GM12874 (cell line): ENCODE measurements at regions not wholly inside any gene's neighbourhood (a gene's known extent, or its start where the extent isn't known, plus 50 kb on each side); places are given as distances from the start of the nearest gene placed in this dataset.

ENCODE experiments used
- CTCF ChIP-seq: IDR thresholded peaks from 2 replicates; pipeline ENCODE4 v1.5.1; 2011; ENCODE audit warnings: low read depth, mild to moderate bottlenecking, control low read depth, low read length, moderate library complexity; ENCODE audit not compliant: insufficient read depth

- TF ChIP-seq CTCF, result no peak
Observed at GRCh38 chr6:164130585-164130984, 716.1 kb downstream of the QKI start.

DNA sequence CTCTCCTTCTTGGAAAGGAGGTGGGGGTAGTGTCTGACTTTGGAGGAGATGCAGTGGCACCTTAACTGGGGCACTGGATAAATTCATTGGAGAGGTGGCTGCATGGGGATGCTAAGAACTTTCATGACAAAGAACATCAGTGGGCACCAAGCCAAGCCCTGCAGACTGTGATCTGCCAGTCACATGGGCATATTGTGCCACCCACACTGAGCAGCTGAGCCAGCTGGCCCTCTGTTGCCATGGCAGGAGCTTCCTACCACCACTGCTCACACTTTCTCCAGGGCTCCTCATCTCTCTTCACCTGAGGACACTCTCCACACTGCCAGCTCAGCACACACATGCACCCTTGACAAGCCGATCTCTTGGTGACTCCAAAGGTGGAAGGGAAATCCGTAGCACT, 715.6 kb downstream of the QKI start:
- TF ChIP-seq CTCF, result no peak

- TF ChIP-seq CTCF, result no peak
Observed at GRCh38 chr6:164129218-164129617, 714.7 kb downstream of the QKI start.

DNA sequence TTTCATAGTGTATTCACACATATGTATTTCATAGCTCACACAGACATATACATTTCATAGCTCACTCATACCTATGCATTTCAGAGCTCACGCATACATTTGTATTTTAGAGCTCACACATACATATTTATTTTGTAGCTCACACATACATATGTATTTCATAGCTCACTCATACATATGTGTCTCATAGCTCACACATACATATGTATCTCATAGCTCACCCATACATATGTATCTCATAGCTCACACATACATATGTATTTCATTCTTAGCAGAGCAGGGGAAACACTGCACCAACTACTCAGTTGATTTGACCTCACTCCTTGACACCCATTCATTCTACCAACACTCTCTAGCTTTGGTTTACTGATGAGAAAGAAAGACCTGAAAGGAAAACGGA, 713.6 kb downstream of the QKI start:
- TF ChIP-seq CTCF, result no peak

GRCh38 chr6:164124986-164125385, 710.5 kb downstream of the QKI start:
- TF ChIP-seq CTCF, result no peak

DNA sequence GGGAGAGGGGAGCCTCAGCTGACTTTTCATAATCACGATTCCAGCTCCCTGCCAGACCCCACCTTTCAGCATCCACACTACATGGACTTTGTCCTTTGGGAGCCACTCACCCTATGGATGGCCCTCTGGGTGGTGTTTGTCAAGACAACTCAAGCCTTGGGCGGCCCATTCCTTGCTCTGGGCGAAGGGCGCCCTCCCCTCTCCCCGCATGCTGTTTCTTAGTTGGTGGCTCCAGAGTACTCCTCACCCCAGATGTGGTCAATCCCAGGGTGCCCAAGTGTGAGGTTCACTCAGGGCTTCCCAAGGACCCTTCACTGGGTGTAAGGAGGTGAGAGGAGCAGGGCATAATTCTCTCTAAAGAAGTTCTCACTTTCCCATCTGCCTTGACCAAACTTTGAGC, 710.0 kb downstream of the QKI start:
- TF ChIP-seq CTCF, result no peak

- TF ChIP-seq CTCF, result no peak
Observed at GRCh38 chr6:164122109-164122508, 707.6 kb downstream of the QKI start.

DNA sequence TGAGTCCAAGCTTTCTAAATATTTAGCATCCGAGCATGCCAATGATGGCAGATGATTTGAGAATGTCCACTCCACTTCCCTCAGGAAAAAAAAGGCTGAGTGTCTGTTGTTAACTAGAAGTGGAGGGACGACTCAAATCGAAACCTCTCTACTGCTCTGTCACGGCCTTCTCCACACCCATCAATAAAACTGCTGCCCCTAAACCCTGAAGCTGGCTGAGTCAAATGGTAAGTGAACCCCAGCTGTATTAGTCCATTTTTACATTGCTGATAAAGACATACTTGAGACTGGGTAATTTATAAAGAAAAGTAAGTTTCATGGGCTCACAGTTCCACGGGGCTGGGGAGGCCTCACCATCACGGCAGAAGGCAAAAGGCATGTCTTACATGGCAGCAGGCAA, 707.0 kb downstream of the QKI start:
- no peak for TF ChIP-seq CTCF
